ENCODE measurements at regions not wholly inside any gene's neighbourhood (a gene's known extent, or its start where the extent isn't known, plus 50 kb on each side); places are given as distances from the start of the nearest gene placed in this dataset.

DNA sequence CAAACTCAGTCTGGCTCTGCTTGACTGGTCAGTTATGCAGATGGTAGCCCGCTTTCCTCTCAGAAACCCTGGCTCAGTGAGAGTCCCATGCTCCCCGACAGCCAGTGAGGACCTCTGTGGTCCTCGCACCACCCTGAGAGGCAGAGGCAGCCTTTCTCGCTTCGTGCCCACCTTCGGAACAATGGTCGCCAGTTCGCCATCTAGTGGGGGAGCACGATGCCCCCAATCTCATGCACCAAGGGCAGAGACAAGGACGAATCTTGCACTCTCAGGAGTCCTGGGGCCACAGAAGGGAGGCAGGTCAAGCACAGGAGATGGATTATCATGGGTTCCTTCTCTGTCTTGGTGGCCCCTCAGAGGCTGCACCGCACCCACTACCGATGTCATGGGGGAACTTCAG lies 75.2 kb downstream of the RHCG start:
- TF ChIP-seq CTCF (IDR thresholded peaks at IDR 0.05; ENCODE audit: control extremely low read depth, extremely low read depth) = no peak
- no peak overlapping the region for H3K4me3 ChIP-seq
- no peak overlapping the region for H3K27ac ChIP-seq (ENCODE audit: low read depth in 1 of 2, low read length in 1 of 2)
- H3K9me3 ChIP-seq (ENCODE audit: control insufficient read depth in 4 of 4, insufficient read depth in 3 of 4, low read length in 3 of 4) = peaks cover 0 to 4% (median 0%) of the 10 kb centered on the region in 4 donors
- 31 to 38% methylated on average over 12 of the region's 12 CpGs for WGBS, 2 donors
- no peak overlapping the region for H3K9ac ChIP-seq (ENCODE audit: insufficient read depth in 1 of 2, low read length in 2 of 2)
- DNase-seq = no peak
- H3K27me3 ChIP-seq (ENCODE audit: control insufficient read depth in 3 of 3, insufficient read depth in 3 of 3, low read length in 2 of 3) = peaks cover 9 to 44% (median 28%) of the 10 kb centered on the region in 3 donors
- H3K4me1 ChIP-seq (ENCODE audit: control insufficient read depth in 5 of 5, insufficient read depth in 5 of 5, low read length in 5 of 5) = peaks cover 0 to 2% (median 0%) of the 10 kb centered on the region in 5 donors
- H3K36me3 ChIP-seq (ENCODE audit: control insufficient read depth in 4 of 4, insufficient read depth in 4 of 4, low read length in 4 of 4) = no peaks in the 10 kb centered on the region
- ATAC-seq (ENCODE audit: insufficient read depth, low FRiP score) = no peak

- peaks cover 0 to 2% (median 0%) of the 10 kb centered on the region in 5 donors for H3K4me1 ChIP-seq (ENCODE audit: control insufficient read depth in 5 of 5, insufficient read depth in 5 of 5, low read length in 5 of 5)
- WGBS, 2 donors = 18 to 19% methylated on average over 17 of the region's 17 CpGs
- ATAC-seq (ENCODE audit: insufficient read depth, low FRiP score) (no peak), DNase-seq (peak; percentile 70 to 77 (median 77))
- H3K27ac ChIP-seq (ENCODE audit: low read depth in 1 of 2, low read length in 1 of 2) = no peak overlapping the region
- no peak overlapping the region for H3K9ac ChIP-seq (ENCODE audit: insufficient read depth in 1 of 2, low read length in 2 of 2)
- no peak for TF ChIP-seq CTCF (IDR thresholded peaks at IDR 0.05; ENCODE audit: control extremely low read depth, extremely low read depth)
- no peaks in the 10 kb centered on the region for H3K36me3 ChIP-seq (ENCODE audit: control insufficient read depth in 4 of 4, insufficient read depth in 4 of 4, low read length in 4 of 4)
- H3K27me3 ChIP-seq (ENCODE audit: control insufficient read depth in 3 of 3, insufficient read depth in 3 of 3, low read length in 2 of 3) = peaks cover 12 to 51% (median 38%) of the 10 kb centered on the region in 3 donors
- peaks cover 0 to 4% (median 0%) of the 10 kb centered on the region in 4 donors for H3K9me3 ChIP-seq (ENCODE audit: control insufficient read depth in 4 of 4, insufficient read depth in 3 of 4, low read length in 3 of 4)
- no peak overlapping the region for H3K4me3 ChIP-seq
Observed at GRCh38 chr15:89419370-89419984, 76.9 kb downstream of the RHCG start.

- Histone ChIP-seq H3K9me3 (ENCODE audit: control insufficient read depth in 4 of 4, insufficient read depth in 3 of 4, low read length in 3 of 4) (peaks cover 0 to 7% (median 0%) of the 10 kb centered on the region in 4 donors), H3K4me3 (no peak overlapping the region), H3K4me1 (ENCODE audit: control insufficient read depth in 5 of 5, insufficient read depth in 5 of 5, low read length in 5 of 5) (peaks cover 0 to 2% (median 0%) of the 10 kb centered on the region in 5 donors), H3K27me3 (ENCODE audit: control insufficient read depth in 3 of 3, insufficient read depth in 3 of 3, low read length in 2 of 3) (peaks cover 14 to 68% (median 57%) of the 10 kb centered on the region in 3 donors), H3K36me3 (ENCODE audit: control insufficient read depth in 4 of 4, insufficient read depth in 4 of 4, low read length in 4 of 4) (no peaks in the 10 kb centered on the region), H3K9ac (ENCODE audit: insufficient read depth in 1 of 2, low read length in 2 of 2) (no peak overlapping the region), H3K27ac (ENCODE audit: low read depth in 1 of 2, low read length in 1 of 2) (no peak overlapping the region)
- no peak for TF ChIP-seq CTCF (IDR thresholded peaks at IDR 0.05; ENCODE audit: control extremely low read depth, extremely low read depth)
- ATAC-seq (ENCODE audit: insufficient read depth, low FRiP score) (no peak), DNase-seq (no peak)
- WGBS, 2 donors = 40 to 41% methylated on average over 22 of the region's 22 CpGs
Observed at GRCh38 chr15:89417206-89417725, 79.1 kb downstream of the RHCG start.

Measured in lung (tissue), 11 donors.